ENCODE measurements at regions not wholly inside any gene's neighbourhood (a gene's known extent, or its start where the extent isn't known, plus 50 kb on each side); places are given as distances from the start of the nearest gene placed in this dataset.
"Not testable (repeated sequence)": the region's sequence is repeated elsewhere in the genome, so short reads cannot be mapped to it uniquely, and the experiment has no call there.

GRCh38 chr5:174953871-174954270 lies 229.5 kb downstream of the MSX2 start:
- DNase-seq = no peak

DNA sequence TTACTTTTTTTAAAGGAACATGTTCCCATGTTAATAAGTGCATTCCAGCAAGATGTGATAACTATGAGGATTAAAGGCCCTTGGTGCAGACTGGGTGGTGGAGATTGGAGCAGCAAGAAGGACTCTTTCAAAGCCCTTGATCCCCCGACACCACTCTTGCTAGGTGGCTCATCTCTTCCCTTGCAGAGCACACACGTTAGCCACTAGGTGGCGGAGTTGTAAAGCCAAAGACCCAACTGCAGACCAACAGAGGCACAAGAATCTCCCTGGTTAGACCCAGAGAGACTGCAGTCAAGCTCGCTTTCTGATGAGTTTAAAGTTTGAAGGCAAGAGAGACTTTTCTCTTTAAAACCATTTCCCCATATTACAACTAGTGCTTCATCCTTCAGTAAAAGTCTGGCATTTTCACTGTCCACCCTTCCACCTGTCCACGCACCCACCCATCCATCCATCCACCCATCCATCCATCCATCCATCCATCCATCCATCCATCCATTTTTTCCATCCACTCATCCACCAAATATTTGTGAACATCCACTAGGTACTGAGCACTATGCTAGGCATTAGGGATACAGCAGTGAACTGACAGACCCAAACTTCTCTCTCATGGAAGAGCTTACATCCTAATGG lies 226.9 kb downstream of the MSX2 start:
- peak; percentile 62 for DNase-seq

DNA sequence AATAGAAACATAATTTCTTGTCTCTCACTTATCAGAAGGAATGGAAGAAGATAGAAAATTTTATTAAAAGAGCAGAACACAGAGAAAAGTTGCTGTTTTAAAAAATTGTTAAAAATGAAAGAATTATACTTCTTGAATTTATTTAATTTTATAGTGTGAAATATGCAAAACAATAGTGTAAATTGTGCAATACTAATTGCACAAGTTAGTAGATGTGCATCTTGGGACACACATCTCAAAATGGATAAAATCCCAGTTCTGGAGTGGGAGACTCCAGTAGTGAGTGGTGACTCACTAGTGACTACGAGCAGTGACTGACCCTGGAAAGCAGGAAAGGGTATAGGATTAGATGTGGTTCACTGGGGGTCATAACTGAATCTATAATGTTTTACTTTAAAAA lies 223.2 kb downstream of the MSX2 start:
- no peak for DNase-seq

- DNase-seq = no peak
Observed at GRCh38 chr5:174945853-174946252, 221.5 kb downstream of the MSX2 start.

DNA sequence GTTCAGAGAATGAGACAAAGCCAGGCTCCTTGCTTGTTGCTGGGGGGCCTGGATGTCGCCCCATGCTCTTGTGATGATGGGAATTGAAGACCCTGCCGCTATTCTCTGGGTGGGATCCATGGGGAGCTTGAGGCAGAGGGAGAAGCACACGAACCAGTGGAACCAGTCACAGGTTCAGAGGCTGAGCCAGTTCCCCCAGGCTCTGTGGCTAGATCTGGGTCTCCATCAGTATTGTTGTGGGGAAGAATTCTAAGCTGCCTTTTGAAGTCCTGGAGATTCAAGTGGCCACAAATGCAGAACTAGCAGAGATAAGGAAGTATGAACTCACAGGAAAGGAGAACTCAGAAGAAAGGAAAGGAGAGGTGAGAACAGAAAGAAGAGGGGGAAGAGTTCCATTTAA lies 219.4 kb downstream of the MSX2 start:
- no peak for DNase-seq

DNA sequence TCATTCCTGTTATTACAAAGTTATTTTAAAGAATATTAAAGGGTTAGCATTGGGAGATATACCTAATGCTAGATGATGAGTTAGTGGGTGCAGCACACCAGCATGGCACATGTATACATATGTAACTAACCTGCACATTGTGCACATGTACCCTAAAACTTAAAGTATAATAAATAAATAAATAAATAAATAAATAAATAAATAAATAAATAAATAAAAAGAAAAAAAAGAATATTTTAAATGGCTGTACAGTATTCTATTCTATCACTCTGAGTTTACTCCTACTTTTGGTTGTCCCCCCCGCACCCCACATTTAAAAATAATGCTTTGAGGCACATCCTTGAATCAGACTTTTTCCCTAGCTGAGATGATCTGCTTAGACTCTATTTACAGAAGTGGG lies 218.6 kb downstream of the MSX2 start:
- not testable (repeated sequence) for DNase-seq

DNA sequence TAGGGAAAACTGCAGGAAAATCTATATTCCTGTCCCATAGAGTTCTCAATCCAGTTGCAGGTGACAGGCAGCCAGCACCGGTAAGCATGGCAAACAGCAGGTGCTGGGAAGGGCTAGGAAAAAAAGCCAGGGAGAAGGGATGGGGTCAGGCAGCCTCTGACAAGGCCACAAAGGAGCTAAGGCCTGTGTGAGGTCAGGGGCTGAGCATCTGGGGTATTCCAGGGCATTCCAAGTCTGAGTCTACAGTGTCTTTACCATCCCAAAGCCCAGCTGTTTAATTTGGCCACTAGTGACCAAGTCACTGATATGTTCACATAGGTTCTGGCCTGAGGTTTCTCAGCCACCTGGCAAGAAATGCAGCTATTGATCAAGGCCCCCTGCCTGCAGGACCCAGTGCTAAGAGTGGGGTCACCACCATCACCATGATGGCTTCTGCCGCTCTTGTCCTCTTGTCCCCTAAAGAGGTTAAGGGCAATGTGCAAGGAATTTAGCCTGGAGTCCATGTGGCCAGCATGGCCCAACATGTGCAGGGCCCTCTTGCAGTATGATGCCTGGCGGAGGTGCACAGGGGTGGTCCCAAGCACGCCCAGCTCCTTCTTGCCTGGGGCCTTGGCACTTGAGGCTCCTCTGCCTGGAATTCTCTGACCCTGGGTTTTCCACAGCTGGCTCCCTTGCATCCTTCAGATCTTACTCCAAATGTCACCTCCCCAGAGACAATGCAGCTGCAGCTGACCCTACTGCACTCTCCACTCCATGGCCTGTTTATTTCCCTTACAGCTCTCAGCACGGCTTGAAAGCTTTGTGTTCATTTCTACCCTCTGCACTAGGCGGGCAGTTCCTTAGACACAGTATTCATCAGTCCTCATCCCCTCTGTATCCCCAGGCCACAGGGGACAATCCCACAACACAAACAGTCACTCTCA lies 213.1 kb downstream of the MSX2 start:
- DNase-seq = no peak

DNA sequence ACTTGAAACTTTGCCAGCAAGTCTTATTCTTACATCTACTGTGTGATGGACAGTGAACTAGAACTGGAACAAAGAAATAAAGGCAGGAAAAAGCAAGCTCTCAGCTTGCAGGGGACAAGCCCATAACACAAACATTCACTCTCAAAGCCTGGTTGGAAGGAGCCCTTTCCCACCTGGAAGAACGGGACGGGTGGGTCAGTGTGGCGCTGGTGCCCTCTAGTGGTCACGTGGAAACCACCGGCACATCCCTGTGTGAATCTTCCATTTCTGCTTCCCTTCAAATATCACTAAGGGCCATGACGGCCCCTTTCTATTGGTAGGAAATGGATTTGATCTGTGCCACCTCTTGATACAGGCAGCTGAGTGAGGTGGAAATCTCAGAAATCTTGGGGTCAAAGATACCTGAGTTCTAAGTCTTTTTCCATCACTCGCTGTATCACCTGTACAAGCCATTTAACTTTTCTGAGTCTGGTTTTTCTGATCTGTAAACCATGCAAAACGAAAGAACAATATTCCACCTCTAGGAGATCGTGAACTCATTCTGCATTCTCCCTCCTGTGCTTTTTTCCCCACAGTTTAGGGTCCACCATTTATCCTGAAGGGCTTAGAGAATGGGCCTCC lies 211.6 kb downstream of the MSX2 start:
- peak; percentile 21 for DNase-seq

GRCh38 chr5:174931033-174931432 lies 206.7 kb downstream of the MSX2 start:
- not testable (repeated sequence) for DNase-seq

DNA sequence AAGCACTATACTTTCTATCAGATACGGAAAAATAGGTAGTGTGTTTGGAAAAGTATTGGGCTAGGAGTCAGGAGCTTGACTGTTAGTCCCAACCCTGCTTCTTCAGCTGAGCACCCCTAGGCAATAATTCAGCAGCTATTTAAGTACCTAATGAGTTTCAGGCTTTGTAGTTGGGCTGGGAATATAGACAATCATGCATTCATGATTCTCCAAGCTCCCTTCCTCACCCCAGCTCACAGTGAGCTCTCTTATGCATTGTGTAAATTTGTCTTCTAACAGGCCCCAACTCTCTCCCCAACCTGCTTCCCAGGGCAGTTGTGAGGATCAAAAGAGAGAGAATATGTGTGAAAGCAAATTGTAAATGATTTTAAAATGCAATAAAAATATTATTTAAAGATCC lies 201.2 kb downstream of the MSX2 start:
- DNase-seq = no peak

DNA sequence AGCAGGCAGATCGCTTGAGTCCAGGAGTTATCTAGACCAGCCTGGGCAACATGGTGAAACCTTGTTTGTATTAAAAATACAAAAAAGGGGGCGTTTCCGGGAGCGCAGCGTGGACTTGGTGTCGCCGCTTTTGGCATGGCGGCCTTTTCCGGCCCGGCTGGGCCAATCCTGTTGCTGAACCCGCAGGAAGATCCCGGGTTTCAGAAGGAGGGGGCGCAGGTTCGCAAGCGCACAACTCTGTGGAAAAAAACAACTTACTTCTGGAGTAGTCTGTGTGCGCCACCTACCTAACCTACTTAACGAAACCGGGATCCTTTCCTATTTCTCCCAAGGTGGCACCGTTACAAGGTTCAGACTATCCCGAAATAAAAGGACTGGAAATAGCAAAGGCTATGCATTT lies 198.6 kb downstream of the MSX2 start:
- DNase-seq = no peak

DNA sequence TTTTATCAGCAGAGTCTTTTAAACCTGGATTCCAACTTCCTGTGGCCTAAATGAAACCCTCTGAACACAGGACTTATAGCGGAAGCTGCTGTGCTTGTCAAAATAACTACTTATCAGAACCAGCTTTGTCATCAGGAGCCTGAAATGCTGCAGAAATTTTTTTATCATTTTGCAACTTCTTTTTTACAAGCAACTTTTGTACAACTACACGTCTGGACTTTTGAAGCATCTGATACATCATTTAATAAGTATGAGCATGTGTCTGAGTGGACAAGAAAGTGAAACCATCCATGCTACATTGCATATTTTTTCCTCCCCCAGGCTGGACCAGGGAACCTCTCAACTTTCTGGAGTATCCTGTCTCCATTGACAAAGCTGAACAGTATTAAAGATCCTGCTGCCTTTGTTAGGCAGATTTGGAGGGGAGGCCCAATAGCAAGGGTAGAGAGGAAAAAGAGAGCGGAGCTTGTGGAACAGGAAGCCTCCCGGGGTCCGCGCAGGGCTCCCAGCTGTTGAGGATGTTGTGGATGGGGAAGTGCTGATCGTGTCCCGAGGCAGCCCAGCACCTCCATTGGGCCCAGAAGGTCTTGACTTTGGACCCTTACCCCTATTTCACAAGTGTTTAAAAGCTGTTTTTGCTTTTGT lies 196.6 kb downstream of the MSX2 start:
- no peak for DNase-seq

DNA sequence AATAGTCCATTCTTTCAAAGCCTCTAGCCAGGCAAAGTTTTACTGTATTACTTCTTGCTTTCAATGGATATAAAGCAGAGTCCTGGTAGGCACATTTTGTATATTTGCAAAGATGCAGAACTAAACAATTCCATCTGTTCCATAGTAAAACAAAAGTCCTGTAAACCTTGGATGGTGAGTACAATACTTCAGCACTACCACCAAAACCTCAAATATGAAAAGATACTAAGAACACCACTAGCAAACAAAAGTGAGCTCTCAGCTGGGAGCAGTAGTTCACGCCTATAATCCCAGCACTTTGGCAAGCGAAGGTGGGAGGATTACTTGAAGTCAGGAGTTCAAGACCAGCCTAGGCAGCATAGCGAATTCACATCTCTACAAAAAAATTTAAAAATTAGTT lies 195.0 kb downstream of the MSX2 start:
- DNase-seq = no peak

GRCh38 chr5:174918655-174919054 lies 194.3 kb downstream of the MSX2 start:
- DNase-seq = no peak

- no peak for DNase-seq
Observed at GRCh38 chr5:174917976-174918554, 193.7 kb downstream of the MSX2 start.

- DNase-seq = not testable (repeated sequence)
Observed at GRCh38 chr5:174917435-174917834, 193.1 kb downstream of the MSX2 start.

GRCh38 chr5:174916924-174917323 lies 192.5 kb downstream of the MSX2 start:
- DNase-seq = not testable (repeated sequence)

- DNase-seq = no peak
Observed at GRCh38 chr5:174916227-174916626, 191.8 kb downstream of the MSX2 start.

DNA sequence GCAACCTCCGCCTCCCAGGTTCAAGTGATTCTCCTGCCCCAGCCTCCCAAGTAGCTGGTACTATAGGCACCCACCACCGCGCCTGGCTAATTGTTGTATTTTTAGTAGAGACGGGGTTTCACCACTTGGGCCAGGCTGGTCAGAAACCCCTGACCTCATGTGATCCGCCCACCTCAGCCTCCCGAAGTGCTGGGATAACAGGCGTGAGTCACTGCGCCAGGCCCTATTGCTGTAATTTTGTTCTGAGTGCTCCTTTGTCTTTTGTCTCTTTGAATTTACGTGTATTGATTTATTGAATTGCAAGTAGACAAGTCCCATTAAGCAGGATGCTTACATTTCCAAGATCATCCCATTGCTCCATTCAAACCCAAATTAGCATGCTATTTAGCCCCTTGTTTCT lies 186.7 kb downstream of the MSX2 start:
- no peak for DNase-seq

GRCh38 chr5:174910245-174910737 lies 185.9 kb downstream of the MSX2 start:
- peak; percentile 40 for DNase-seq

DNA sequence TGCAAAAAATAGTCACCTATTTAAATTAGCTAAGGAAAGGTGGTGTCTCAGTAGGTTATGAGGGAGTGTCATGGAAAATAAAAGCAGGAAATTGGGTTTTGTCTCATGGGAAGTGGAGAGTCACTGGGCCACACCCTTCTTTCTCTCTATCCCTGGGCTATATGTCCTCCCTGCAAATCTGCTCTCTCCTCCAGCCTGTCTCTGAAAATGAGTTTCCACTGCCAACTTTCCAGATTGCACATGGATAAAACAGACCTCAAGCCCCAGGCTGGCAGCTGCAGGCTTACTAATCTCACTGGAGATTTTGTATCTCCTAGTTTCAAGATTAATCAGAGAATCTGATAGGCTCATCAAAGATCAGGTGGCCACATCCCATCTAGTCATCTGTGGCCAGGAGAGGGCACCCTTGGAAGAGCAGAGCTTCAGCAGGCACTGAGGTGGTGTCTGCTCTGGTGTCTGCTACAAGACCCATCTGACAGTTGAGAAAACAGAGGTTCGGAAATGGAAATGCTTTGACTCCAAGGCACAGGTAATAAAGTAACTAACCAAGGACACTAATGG lies 178.9 kb downstream of the MSX2 start:
- no peak for DNase-seq

DNA sequence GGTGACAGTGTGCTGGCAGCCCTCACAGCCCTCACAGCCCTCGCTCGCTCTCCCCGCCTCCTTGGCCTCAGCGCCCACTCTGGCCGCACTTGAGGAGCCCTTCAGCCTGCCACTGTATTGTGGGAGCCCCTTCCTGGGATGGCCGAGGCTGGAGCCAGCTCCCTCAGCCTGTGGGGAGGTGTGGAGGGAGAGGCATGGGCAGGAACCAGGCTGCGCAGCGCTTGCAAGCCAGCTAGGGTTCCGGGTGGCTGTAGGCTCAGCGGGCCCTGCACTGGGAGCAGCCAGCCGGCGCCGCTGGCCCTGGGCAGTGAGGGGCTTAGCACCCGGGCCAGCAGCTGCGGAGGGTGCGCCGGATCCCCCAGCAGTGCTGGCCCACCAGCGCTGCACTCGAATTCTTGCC lies 177.0 kb downstream of the MSX2 start:
- DNase-seq = no peak

Data from CD4-positive, alpha-beta T cell treated with Interleukin-10 for 1 hour (primary cell).